H1 (cell line): ENCODE measurements at regions not wholly inside any gene's neighbourhood (a gene's known extent, or its start where the extent isn't known, plus 50 kb on each side); places are given as distances from the start of the nearest gene placed in this dataset.
A peak's percentile ranks its signal among the peaks of the same experiment; 100 is the strongest.
"Not testable (repeated sequence)": the region's sequence is repeated elsewhere in the genome, so short reads cannot be mapped to it uniquely, and the experiment has no call there.

Source experiments
- CTCF ChIA-PET: fragments of 300-600 bp; sonication (Branson Sonifier 250); formaldehyde crosslinking; loops from one replicate; lab custom pipeline; 2021; ENCODE audit not compliant: partially characterized antibody; lab: Charles Lee
- POLR2A ChIA-PET: fragments of 300-600 bp; sonication (Branson Sonifier 250); formaldehyde crosslinking; loops from one replicate; lab custom pipeline; 2021; ENCODE audit warnings: inconsistent platforms; ENCODE audit not compliant: partially characterized antibody; lab: Charles Lee
- DNase-seq, 2 experiments: peaks; one replicate each; pipeline versions ENCODE4 v3.0.0 to v3.0.0-alpha.2; 2010 to 2022; ENCODE audit warnings: low spot score in 2 of 2, low read depth in 1 of 2, mixed read lengths in 1 of 2
- FAIRE-seq: peaks from 2 replicates; lab custom pipeline; 2011; peaks lifted over from hg19 to GRCh38; lab: Jason Lieb, UNC
- H2AFZ ChIP-seq: 2 replicates; pipeline ENCODE4 v1.8.1; 2012; ENCODE audit warnings: low read length, inconsistent platforms
- H2AK5ac ChIP-seq: 2 replicates; pipeline ENCODE4 v1.6.1; 2013; ENCODE audit warnings: low read depth, low read length
- H2BK120ac ChIP-seq: replicated peaks from 2 replicates; pipeline ENCODE3; 2013; ENCODE audit warnings: low read depth, low read length, inconsistent platforms
- H2BK12ac ChIP-seq: 2 replicates; pipeline ENCODE4 v1.6.1; 2013; ENCODE audit warnings: low read depth, low read length
- H2BK15ac ChIP-seq: 2 replicates; pipeline ENCODE4 v1.6.1; 2013; ENCODE audit warnings: low read length
- H2BK20ac ChIP-seq: 2 replicates; pipeline ENCODE4 v1.6.1; 2013; ENCODE audit warnings: low read length
- H2BK5ac ChIP-seq: 2 replicates; pipeline ENCODE4 v1.6.1; 2013; ENCODE audit warnings: low read depth, low read length
- H3K14ac ChIP-seq: 2 replicates; pipeline ENCODE4 v1.6.1; 2013; ENCODE audit warnings: inconsistent platforms; ENCODE audit not compliant: insufficient read length
- H3K18ac ChIP-seq: 2 replicates; pipeline ENCODE4 v1.6.1; 2013; ENCODE audit warnings: low read length; ENCODE audit errors: extremely low read depth
- H3K23ac ChIP-seq: 2 replicates; pipeline ENCODE4 v1.6.1; 2013; ENCODE audit warnings: inconsistent platforms; ENCODE audit not compliant: insufficient read length
- H3K23me2 ChIP-seq: 2 replicates; pipeline ENCODE4 v1.6.1; 2013; ENCODE audit warnings: low read depth, low read length
- H3K27ac ChIP-seq: 2 replicates; pipeline ENCODE4 v1.6.1; 2011; ENCODE audit warnings: low read depth, low read length, inconsistent platforms
- H3K27me3 ChIP-seq, 4 experiments: replicated peaks in 1 of 4; 1 replicate in 1 of 4; 2 replicates in 3 of 4; pipeline versions ENCODE4 v1.6.1 to v1.8.1; 2011 to 2013; ENCODE audit warnings: low read length in 3 of 4, mild to moderate bottlenecking in 3 of 4, inconsistent platforms in 2 of 4, mixed read lengths in 2 of 4, moderate library complexity in 1 of 4; ENCODE audit not compliant: control insufficient read depth in 3 of 4, insufficient read depth in 3 of 4; ENCODE audit errors: extremely low read depth in 1 of 4
- H3K36me3 ChIP-seq, 4 experiments: 2 replicates each; pipeline versions ENCODE4 v1.6.1 to v1.8.1; 2011 to 2013; ENCODE audit warnings: mild to moderate bottlenecking in 4 of 4, low read length in 3 of 4, moderate library complexity in 2 of 4, control low read depth in 1 of 4, inconsistent platforms in 1 of 4; ENCODE audit not compliant: insufficient read depth in 4 of 4, control insufficient read depth in 2 of 4
- H3K4ac ChIP-seq: replicated peaks from 2 replicates; pipeline ENCODE3; 2013; ENCODE audit warnings: low read length, low read depth, mixed read lengths, inconsistent platforms; ENCODE audit not compliant: insufficient read length
- H3K4me1 ChIP-seq, 4 experiments: replicated peaks in 1 of 4; 1 replicate in 1 of 4; 2 replicates in 3 of 4; pipeline versions ENCODE4 v1.6.1 to v1.8.1; 2011 to 2013; ENCODE audit warnings: low read length in 3 of 4, inconsistent platforms in 2 of 4, mixed read lengths in 1 of 4; ENCODE audit not compliant: insufficient read depth in 4 of 4, control insufficient read depth in 3 of 4
- H3K4me2 ChIP-seq, 2 experiments: 2 replicates each; pipeline versions ENCODE4 v1.6.1 to v1.8.1; 2011 to 2013; ENCODE audit warnings: low read depth in 2 of 2, low read length in 2 of 2, control low read depth in 1 of 2, inconsistent platforms in 1 of 2, mild to moderate bottlenecking in 1 of 2; ENCODE audit not compliant: insufficient read depth in 1 of 2
- H3K4me3 ChIP-seq, 4 experiments: fragments of 200-600, 300-600 bp in 1 of 4; sonication (generic), shearing (Covaris generic), sonication (Bioruptor Twin) in 1 of 4; 2 replicates each; pipeline versions ENCODE4 v1.5.1 to v1.8.1; 2011 to 2016; ENCODE audit warnings: low read length in 4 of 4, low read depth in 3 of 4, control low read depth in 2 of 4, inconsistent platforms in 2 of 4, mild to moderate bottlenecking in 2 of 4, mixed read lengths in 1 of 4, moderate library complexity in 1 of 4; ENCODE audit not compliant: insufficient read depth in 2 of 4; ENCODE audit errors: extremely low read depth in 1 of 4
- H3K56ac ChIP-seq: replicated peaks from 2 replicates; pipeline ENCODE3; 2013; ENCODE audit warnings: low read depth, mild to moderate bottlenecking, mixed read lengths, low read length, inconsistent platforms; ENCODE audit not compliant: insufficient read length
- H3K79me1 ChIP-seq: 2 replicates; pipeline ENCODE4 v1.6.1; 2013; ENCODE audit warnings: low read depth, low read length, control low read depth
- H3K79me2 ChIP-seq, 2 experiments: 2 replicates each; pipeline versions ENCODE4 v1.6.1 to v1.8.1; 2012 to 2013; ENCODE audit warnings: low read length in 2 of 2, mild to moderate bottlenecking in 2 of 2, inconsistent platforms in 1 of 2; ENCODE audit not compliant: insufficient read depth in 2 of 2, control insufficient read depth in 1 of 2
- H3K9ac ChIP-seq, 4 experiments: replicated peaks in 1 of 4; 1 replicate in 1 of 4; 2 replicates in 3 of 4; pipeline versions ENCODE4 v1.6.1 to v1.8.1; 2011 to 2013; ENCODE audit warnings: low read depth in 3 of 4, low read length in 3 of 4, control low read depth in 2 of 4, mild to moderate bottlenecking in 2 of 4, moderate library complexity in 2 of 4, inconsistent platforms in 1 of 4; ENCODE audit errors: extremely low read depth in 1 of 4
- H3K9me3 ChIP-seq, 2 experiments: 2 replicates each; pipeline versions ENCODE4 v1.6.1 to v1.8.1; 2012 to 2013; ENCODE audit warnings: mild to moderate bottlenecking in 2 of 2, moderate library complexity in 2 of 2, control low read depth in 1 of 2, inconsistent platforms in 1 of 2, low read depth in 1 of 2, low read length in 1 of 2, mixed read lengths in 1 of 2; ENCODE audit not compliant: insufficient read depth in 2 of 2
- H4K20me1 ChIP-seq, 2 experiments: replicated peaks in 1 of 2; 2 replicates each; pipeline versions ENCODE3 to v1.8.1; 2011 to 2013; ENCODE audit warnings: inconsistent platforms in 2 of 2, low read length in 2 of 2, mild to moderate bottlenecking in 1 of 2; ENCODE audit not compliant: insufficient read depth in 2 of 2, control insufficient read depth in 1 of 2
- H4K5ac ChIP-seq: 2 replicates; pipeline ENCODE4 v1.6.1; 2013; ENCODE audit warnings: low read length, low read depth, mixed read lengths, inconsistent platforms; ENCODE audit not compliant: insufficient read length
- H4K8ac ChIP-seq: 2 replicates; pipeline ENCODE4 v1.8.0; 2013; ENCODE audit warnings: mild to moderate bottlenecking, moderate library complexity, low read length, inconsistent platforms; ENCODE audit not compliant: insufficient read depth; ENCODE audit errors: extremely low read depth
- H4K91ac ChIP-seq: replicated peaks from 2 replicates; pipeline ENCODE3; 2013; ENCODE audit warnings: low read length, mixed read lengths, inconsistent platforms; ENCODE audit not compliant: insufficient read length
- WGBS, 2 experiments: shearing (Covaris generic) in 1 of 2; methylation state at CpG; one replicate each; pipeline versions ENCODE4 v1.1.6 to v1.1.7; 2013 to 2015; ENCODE audit warnings: low lambda C conversion rate in 2 of 2, mixed read lengths in 2 of 2, inconsistent platforms in 1 of 2, low coverage in 1 of 2, missing lambda C conversion rate in 1 of 2; ENCODE audit not compliant: insufficient replicate concordance in 2 of 2, insufficient coverage in 1 of 2, insufficient read length in 1 of 2; ENCODE audit errors: extremely low coverage in 1 of 2, missing lambda C conversion rate in 1 of 2; 5-methylcytosine and 5-hydroxymethylcytosine counted together

DNA sequence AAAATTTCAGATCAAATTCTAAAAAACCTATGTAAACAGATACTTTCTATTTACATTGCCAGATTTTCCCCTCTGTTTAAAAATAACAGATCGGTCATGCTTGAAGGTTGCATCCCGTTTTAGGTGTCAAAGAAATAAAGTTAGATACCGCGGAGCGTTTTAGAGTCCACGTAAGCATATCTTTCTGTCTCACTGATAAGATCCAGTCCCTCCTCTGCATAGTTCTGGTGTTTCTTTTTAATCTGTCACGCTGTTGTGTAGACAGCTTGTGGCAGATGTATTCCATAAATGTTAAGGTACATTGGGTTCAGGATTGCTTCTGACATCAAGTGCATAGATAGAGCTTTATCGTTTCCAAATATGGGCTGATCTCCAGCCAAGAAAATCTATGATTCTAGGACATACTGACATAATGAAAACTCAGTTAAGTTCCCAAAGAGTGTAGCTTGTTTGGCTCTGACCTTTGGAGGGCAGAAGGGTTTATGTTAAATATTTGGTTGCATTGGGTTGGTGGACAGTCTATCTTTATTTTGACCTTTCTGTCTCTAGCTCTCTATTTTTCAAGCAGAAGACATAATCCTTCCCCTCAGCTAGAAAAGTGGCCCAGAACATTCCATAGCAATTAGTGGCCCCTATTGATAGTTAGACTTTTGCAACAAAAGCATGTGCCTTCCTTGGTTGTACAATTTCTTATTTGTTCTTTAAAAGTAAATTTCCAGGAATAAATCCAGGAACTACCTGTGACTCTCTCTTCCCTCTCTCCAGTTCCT is 376.6 kb upstream of the SMIM30 start:
- CTCF ChIA-PET, H3K23me2 ChIP-seq, H3K14ac ChIP-seq, H4K5ac ChIP-seq, H2AK5ac ChIP-seq, H2BK15ac ChIP-seq, POLR2A ChIA-PET, H3K4me1 ChIP-seq, H3K18ac ChIP-seq, H2BK12ac ChIP-seq, H3K36me3 ChIP-seq, H3K4me2 ChIP-seq, H3K27me3 ChIP-seq, H4K8ac ChIP-seq, H3K9me3 ChIP-seq, H3K23ac ChIP-seq, H4K20me1 ChIP-seq, H3K79me2 ChIP-seq, H3K27ac ChIP-seq, H3K4me3 ChIP-seq, H3K56ac ChIP-seq, H3K79me1 ChIP-seq, DNase-seq, H3K4ac ChIP-seq, H3K9ac ChIP-seq, H4K91ac ChIP-seq, H2BK20ac ChIP-seq, H2BK5ac ChIP-seq, H2BK120ac ChIP-seq, H2AFZ ChIP-seq: not testable (repeated sequence)
- peak; percentile 45 for FAIRE-seq
- 76% methylated on average over 2 of the region's 8 CpGs; no CpG with 5 or more reads in 1 of the 2 experiments for WGBS, 2 experiments
